HEK293 (cell line): ENCODE measurements at regions not wholly inside any gene's neighbourhood (a gene's known extent, or its start where the extent isn't known, plus 50 kb on each side); places are given as distances from the start of the nearest gene placed in this dataset.
A peak's percentile ranks its signal among the peaks of the same experiment; 100 is the strongest.

ENCODE experiments used
- CTCF ChIA-PET: fragments of 350-600 bp; formaldehyde crosslinking; extraction: SDS; loops from one replicate; lab custom pipeline; 2021; ENCODE audit warnings: antibody characterized with exemption; lab: Yijun Ruan, JAX
- POLR2A ChIA-PET: fragments of 300-600 bp; formaldehyde crosslinking; extraction: SDS; loops from one replicate; lab custom pipeline; 2020; ENCODE audit warnings: antibody characterized with exemption, inconsistent platforms; lab: Yijun Ruan, JAX
- H3K27ac ChIP-seq: fragments of 200-500 bp; sonication (Bioruptor generic); 2 replicates; pipeline ENCODE4 v1.5.1; 2014; ENCODE audit warnings: low read depth, low read length, control low read depth, inconsistent platforms; ENCODE audit errors: extremely low read depth
- H3K36me3 ChIP-seq, 2 experiments: fragments of 200-500 bp in 1 of 2; sonication (Bioruptor generic) in 1 of 2; 1 replicate in 1 of 2; 2 replicates in 1 of 2; pipeline ENCODE4 v1.5.1; 2014 to 2017; ENCODE audit warnings: inconsistent platforms in 2 of 2, low read length in 2 of 2; ENCODE audit not compliant: control insufficient read depth in 2 of 2, insufficient read depth in 1 of 2
- H3K4me1 ChIP-seq: fragments of 200-500 bp; sonication (Bioruptor generic); 2 replicates; pipeline ENCODE4 v1.5.1; 2014; ENCODE audit warnings: mild to moderate bottlenecking, low read length, inconsistent platforms; ENCODE audit not compliant: control insufficient read depth, insufficient read depth
- H3K4me3 ChIP-seq: 2 replicates; pipeline ENCODE4 v1.5.1; 2011; ENCODE audit warnings: low read depth, mild to moderate bottlenecking, control low read depth, low read length, moderate library complexity
- H3K9me3 ChIP-seq: fragments of 200-500 bp; sonication (Bioruptor generic); 2 replicates; pipeline ENCODE4 v1.5.1; 2014; ENCODE audit warnings: low read depth, low read length, inconsistent platforms; ENCODE audit not compliant: control insufficient read depth, insufficient read depth
- FEZF1 ChIP-seq: fragments of 450-650 bp; formaldehyde crosslinking; IDR thresholded peaks from 2 replicates; pipeline ENCODE4 v1.5.1; 2016; ENCODE audit warnings: missing biosample characterization, missing genetic modification characterization
- KLF16 ChIP-seq: fragments of 450-650 bp; formaldehyde crosslinking; IDR thresholded peaks from 2 replicates; pipeline ENCODE4 v1.5.1; 2017; ENCODE audit warnings: missing biosample characterization, missing genetic modification characterization
- KLF7 ChIP-seq: fragments of 450-650 bp; formaldehyde crosslinking; IDR thresholded peaks from 2 replicates; pipeline ENCODE4 v1.5.1; 2016; ENCODE audit warnings: missing biosample characterization, missing genetic modification characterization, borderline replicate concordance
- MZF1 ChIP-seq: fragments of 450-650 bp; formaldehyde crosslinking; IDR thresholded peaks from 2 replicates; pipeline ENCODE4 v1.5.1; 2017; ENCODE audit warnings: missing biosample characterization, missing genetic modification characterization, borderline replicate concordance
- OSR2 ChIP-seq: fragments of 450-650 bp; formaldehyde crosslinking; IDR thresholded peaks from 2 replicates; pipeline ENCODE4 v1.5.1; 2016; ENCODE audit warnings: missing biosample characterization, missing genetic modification characterization
- REPIN1 ChIP-seq: fragments of 450-650 bp; formaldehyde crosslinking; IDR thresholded peaks from 2 replicates; pipeline ENCODE4 v1.5.1; 2017; ENCODE audit warnings: missing biosample characterization, missing genetic modification characterization, low read depth
- SP2 ChIP-seq: fragments of 450-650 bp; formaldehyde crosslinking; IDR thresholded peaks from 2 replicates; pipeline ENCODE4 v1.5.1; 2016; ENCODE audit warnings: missing biosample characterization, missing genetic modification characterization
- TCF7L2 ChIP-seq: IDR thresholded peaks from 2 replicates; pipeline ENCODE4 v1.6.1; 2011; ENCODE audit warnings: low read depth, mild to moderate bottlenecking, inconsistent platforms, low read length, moderate library complexity, borderline replicate concordance
- ZFP41 ChIP-seq: fragments of 450-650 bp; formaldehyde crosslinking; IDR thresholded peaks from 2 replicates; pipeline ENCODE4 v1.5.1; 2016; ENCODE audit warnings: missing biosample characterization, missing genetic modification characterization, borderline replicate concordance
- ZIC2 ChIP-seq: fragments of 450-650 bp; formaldehyde crosslinking; IDR thresholded peaks from 2 replicates; pipeline ENCODE4 v1.5.1; 2016; ENCODE audit warnings: missing biosample characterization, missing genetic modification characterization
- ZNF114 ChIP-seq: fragments of 450-650 bp; formaldehyde crosslinking; IDR thresholded peaks from 2 replicates; pipeline ENCODE4 v1.5.0; 2017; ENCODE audit warnings: missing biosample characterization, missing genetic modification characterization
- ZNF211 ChIP-seq: fragments of 450-650 bp; formaldehyde crosslinking; IDR thresholded peaks from 2 replicates; pipeline ENCODE4 v1.5.1; 2016; ENCODE audit warnings: low read depth, missing biosample characterization, missing genetic modification characterization
- ZNF239 ChIP-seq: fragments of 450-650 bp; formaldehyde crosslinking; IDR thresholded peaks from 2 replicates; pipeline ENCODE4 v1.5.1; 2016; ENCODE audit warnings: missing biosample characterization, missing genetic modification characterization
- ZNF292 ChIP-seq: fragments of 450-650 bp; formaldehyde crosslinking; IDR thresholded peaks from 2 replicates; pipeline ENCODE4 v1.5.1; 2016; ENCODE audit warnings: low read depth, missing biosample characterization, missing genetic modification characterization, borderline replicate concordance
- ZNF350 ChIP-seq: fragments of 450-650 bp; formaldehyde crosslinking; IDR thresholded peaks from 2 replicates; pipeline ENCODE4 v1.5.0; 2017; ENCODE audit warnings: missing biosample characterization, mild to moderate bottlenecking, missing genetic modification characterization
- ZNF423 ChIP-seq: fragments of 450-650 bp; formaldehyde crosslinking; IDR thresholded peaks from 2 replicates; pipeline ENCODE4 v1.5.1; 2016; ENCODE audit warnings: missing biosample characterization, missing genetic modification characterization
- ZNF433 ChIP-seq: fragments of 450-650 bp; formaldehyde crosslinking; IDR thresholded peaks from 2 replicates; pipeline ENCODE4 v1.5.1; 2016; ENCODE audit warnings: missing biosample characterization, missing genetic modification characterization, low read depth
- ZNF501 ChIP-seq: fragments of 450-650 bp; formaldehyde crosslinking; IDR thresholded peaks from 2 replicates; pipeline ENCODE4 v1.5.1; 2016; ENCODE audit warnings: missing biosample characterization, missing genetic modification characterization
- ZNF510 ChIP-seq: fragments of 450-650 bp; formaldehyde crosslinking; IDR thresholded peaks from 2 replicates; pipeline ENCODE4 v1.5.1; 2018; ENCODE audit warnings: mild to moderate bottlenecking, missing genetic modification characterization, missing biosample characterization; ENCODE audit not compliant: insufficient replicate concordance
- ZNF629 ChIP-seq: fragments of 450-650 bp; formaldehyde crosslinking; IDR thresholded peaks from 2 replicates; pipeline ENCODE4 v1.5.1; 2017; ENCODE audit warnings: missing biosample characterization, missing genetic modification characterization
- ZNF660 ChIP-seq: fragments of 450-650 bp; IDR thresholded peaks from 2 replicates; pipeline ENCODE4 v1.5.1; 2018; ENCODE audit warnings: missing biosample characterization, mild to moderate bottlenecking, missing genetic modification characterization
- ZNF777 ChIP-seq: fragments of 450-650 bp; formaldehyde crosslinking; IDR thresholded peaks from 2 replicates; pipeline ENCODE4 v1.5.1; 2017; ENCODE audit warnings: missing biosample characterization, missing genetic modification characterization, borderline replicate concordance
- TF ChIP-seq, protein P1 (sequence below): fragments of 450-650 bp; formaldehyde crosslinking; IDR thresholded peaks from 2 replicates; pipeline ENCODE4 v1.5.1; 2016; ENCODE audit warnings: missing biosample characterization, missing genetic modification characterization
- TF ChIP-seq, protein P2 (sequence below): fragments of 450-650 bp; formaldehyde crosslinking; IDR thresholded peaks from 2 replicates; pipeline ENCODE4 v1.5.1; 2017; ENCODE audit warnings: missing biosample characterization, missing genetic modification characterization
- TF ChIP-seq, protein P3 (sequence below): fragments of 450-650 bp; formaldehyde crosslinking; IDR thresholded peaks from 2 replicates; pipeline ENCODE4 v1.5.1; 2016; ENCODE audit warnings: missing biosample characterization, missing genetic modification characterization

DNA sequence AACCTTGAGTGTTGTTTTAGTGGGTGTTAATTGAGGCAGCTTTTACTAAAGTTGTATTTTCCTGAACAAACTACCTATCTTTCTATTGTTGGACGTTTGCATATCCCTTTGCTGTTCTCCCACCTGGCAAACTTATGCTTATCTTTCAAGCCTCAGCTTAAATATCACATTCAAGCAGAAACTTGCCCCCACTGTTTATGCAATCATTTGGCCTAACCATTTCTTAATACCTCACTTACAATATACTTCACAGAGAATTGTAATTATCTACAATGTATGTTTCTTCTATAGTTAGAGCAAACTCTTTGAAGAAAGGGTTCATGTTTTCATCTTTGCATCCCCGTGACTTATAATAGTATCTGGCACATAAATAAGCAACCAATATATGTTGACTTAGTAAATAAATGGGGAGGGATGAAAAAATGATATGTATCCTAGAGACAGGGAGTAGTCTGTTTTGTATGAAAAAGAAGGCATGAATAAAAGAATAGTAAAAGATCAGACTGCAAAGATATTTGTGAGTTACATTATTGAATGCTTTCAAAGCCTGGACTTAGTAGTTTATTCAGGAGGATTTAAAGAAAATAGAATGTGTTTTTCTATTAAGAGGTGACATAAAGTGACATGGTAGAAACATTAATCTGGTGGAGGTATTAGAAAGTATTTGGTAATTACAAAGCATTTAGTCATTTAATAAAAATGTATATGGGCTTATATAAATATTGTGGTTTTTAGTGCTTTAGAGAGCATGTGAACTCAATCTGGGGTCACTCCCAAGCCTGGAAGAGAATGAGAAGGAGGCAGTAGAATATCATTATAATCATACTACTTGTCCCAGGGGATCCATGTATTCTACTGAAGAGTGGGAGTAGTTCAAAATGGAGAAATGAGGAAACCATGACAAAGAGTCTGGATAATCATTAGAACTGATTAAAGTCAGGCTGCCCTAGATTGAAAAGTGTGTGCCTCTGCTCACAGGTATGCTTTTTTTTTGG, 60.0 kb upstream of the DCBLD2 start:
- peaks cover 5% of the 10 kb centered on the region; the same call in 1 of the 2 replicates for H3K4me1 ChIP-seq
- H3K27ac ChIP-seq, result no peak overlapping the region
- H3K36me3 ChIP-seq, result no peaks in the 10 kb centered on the region
- H3K4me3 ChIP-seq, result no peak overlapping the region
- CTCF ChIA-PET, result interaction anchor here (1.2 kb wide), 2 partner anchors 144 to 148 kb away, joined by 3 read pairs; no protein-coding TSS in a partner anchor
- TF ChIP-seq, protein P1, sequence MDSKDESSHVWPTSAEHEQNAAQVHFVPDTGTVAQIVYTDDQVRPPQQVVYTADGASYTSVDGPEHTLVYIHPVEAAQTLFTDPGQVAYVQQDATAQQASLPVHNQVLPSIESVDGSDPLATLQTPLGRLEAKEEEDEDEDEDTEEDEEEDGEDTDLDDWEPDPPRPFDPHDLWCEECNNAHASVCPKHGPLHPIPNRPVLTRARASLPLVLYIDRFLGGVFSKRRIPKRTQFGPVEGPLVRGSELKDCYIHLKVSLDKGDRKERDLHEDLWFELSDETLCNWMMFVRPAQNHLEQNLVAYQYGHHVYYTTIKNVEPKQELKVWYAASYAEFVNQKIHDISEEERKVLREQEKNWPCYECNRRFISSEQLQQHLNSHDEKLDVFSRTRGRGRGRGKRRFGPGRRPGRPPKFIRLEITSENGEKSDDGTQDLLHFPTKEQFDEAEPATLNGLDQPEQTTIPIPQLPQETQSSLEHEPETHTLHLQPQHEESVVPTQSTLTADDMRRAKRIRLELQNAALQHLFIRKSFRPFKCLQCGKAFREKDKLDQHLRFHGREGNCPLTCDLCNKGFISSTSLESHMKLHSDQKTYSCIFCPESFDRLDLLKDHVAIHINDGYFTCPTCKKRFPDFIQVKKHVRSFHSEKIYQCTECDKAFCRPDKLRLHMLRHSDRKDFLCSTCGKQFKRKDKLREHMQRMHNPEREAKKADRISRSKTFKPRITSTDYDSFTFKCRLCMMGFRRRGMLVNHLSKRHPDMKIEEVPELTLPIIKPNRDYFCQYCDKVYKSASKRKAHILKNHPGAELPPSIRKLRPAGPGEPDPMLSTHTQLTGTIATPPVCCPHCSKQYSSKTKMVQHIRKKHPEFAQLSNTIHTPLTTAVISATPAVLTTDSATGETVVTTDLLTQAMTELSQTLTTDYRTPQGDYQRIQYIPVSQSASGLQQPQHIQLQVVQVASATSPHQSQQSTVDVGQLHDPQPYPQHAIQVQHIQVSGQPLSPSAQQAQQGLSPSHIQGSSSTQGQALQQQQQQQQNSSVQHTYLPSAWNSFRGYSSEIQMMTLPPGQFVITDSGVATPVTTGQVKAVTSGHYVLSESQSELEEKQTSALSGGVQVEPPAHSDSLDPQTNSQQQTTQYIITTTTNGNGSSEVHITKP (tag by site-specific recombination), result peak; percentile 58; the same call in 1 of the 2 replicates
- no peak for TF ChIP-seq ZNF433 (tag by site-specific recombination)
- POLR2A ChIA-PET, result no interaction called here
- H3K9me3 ChIP-seq, result no peaks in the 10 kb centered on the region

DNA sequence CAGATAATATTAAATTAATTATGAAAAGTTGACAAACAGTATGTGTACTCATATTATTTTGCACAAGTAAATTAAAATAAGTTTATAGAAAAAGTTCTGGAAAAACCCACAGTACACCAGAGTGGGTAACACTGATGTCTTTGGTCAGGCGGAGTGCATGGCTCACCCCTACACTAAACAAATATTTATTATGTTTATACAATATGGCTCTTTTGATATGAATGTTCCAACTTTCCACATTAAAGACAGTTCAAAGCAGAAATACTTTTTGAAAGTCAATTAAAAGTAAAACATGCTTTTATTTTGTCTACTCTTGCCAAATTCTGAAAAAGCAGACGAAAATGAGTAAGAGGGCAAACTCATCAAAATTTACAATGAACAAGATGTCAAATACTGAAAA, 56.2 kb upstream of the DCBLD2 start:
- CTCF ChIA-PET, result no interaction called here
- peaks cover 5% of the 10 kb centered on the region; the same call in 1 of the 2 replicates for H3K4me1 ChIP-seq
- H3K27ac ChIP-seq, result no peak overlapping the region
- POLR2A ChIA-PET, result no interaction called here
- no peak for TF ChIP-seq ZNF423 (tag by site-specific recombination)
- no peak for TF ChIP-seq FEZF1 (tag by site-specific recombination)
- no peak for TF ChIP-seq ZIC2
- TF ChIP-seq REPIN1, result no peak
- TF ChIP-seq ZNF350 (tag by site-specific recombination), result no peak
- TF ChIP-seq ZNF660 (tag by site-specific recombination), result no peak
- TF ChIP-seq ZFP41, result no peak
- TF ChIP-seq ZNF510 (tag by site-specific recombination), result no peak
- no peak for TF ChIP-seq ZNF777 (tag by site-specific recombination)
- TF ChIP-seq TCF7L2, result no peak
- no peaks in the 10 kb centered on the region for H3K36me3 ChIP-seq
- no peak overlapping the region for H3K4me3 ChIP-seq
- H3K9me3 ChIP-seq, result no peaks in the 10 kb centered on the region

DNA sequence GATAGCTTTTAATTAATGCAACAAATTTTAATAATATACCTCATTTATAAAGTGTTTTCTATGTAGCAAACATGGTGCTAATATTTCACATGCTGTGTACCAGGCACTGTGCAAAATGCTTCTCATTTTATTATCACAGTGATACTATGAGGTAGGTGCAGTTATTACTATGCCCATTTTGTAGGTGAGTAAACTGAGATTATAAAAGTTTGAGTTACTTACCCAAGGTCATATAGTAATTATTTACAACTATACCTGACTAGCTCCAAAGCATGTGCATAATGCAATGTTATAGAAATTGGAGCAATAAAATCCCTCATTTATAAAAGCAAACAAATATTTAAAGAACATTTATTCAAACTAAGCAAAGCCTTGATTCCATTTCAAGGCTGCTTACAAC, 54.5 kb upstream of the DCBLD2 start:
- H3K36me3 ChIP-seq, result no peaks in the 10 kb centered on the region
- peaks cover 2% of the 10 kb centered on the region; the same call in 1 of the 2 replicates for H3K4me1 ChIP-seq
- ChIA-PET POLR2A (no interaction called here), CTCF (interaction anchor here (0.9 kb wide), 1 partner anchor 13 kb away, joined by 3 read pairs; no protein-coding TSS in a partner anchor)
- TF ChIP-seq, protein P2, sequence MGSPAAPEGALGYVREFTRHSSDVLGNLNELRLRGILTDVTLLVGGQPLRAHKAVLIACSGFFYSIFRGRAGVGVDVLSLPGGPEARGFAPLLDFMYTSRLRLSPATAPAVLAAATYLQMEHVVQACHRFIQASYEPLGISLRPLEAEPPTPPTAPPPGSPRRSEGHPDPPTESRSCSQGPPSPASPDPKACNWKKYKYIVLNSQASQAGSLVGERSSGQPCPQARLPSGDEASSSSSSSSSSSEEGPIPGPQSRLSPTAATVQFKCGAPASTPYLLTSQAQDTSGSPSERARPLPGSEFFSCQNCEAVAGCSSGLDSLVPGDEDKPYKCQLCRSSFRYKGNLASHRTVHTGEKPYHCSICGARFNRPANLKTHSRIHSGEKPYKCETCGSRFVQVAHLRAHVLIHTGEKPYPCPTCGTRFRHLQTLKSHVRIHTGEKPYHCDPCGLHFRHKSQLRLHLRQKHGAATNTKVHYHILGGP, result no peak
- no peak for TF ChIP-seq SP2
- no peak for TF ChIP-seq ZNF501 (tag by site-specific recombination)
- TF ChIP-seq ZNF629 (tag by site-specific recombination), result no peak
- TF ChIP-seq ZNF660 (tag by site-specific recombination), result no peak
- no peak for TF ChIP-seq KLF7 (tag by site-specific recombination)
- no peak for TF ChIP-seq ZNF211
- no peak for TF ChIP-seq OSR2 (tag by site-specific recombination)
- TF ChIP-seq KLF16, result no peak
- no peak for TF ChIP-seq ZNF292 (tag by site-specific recombination)
- no peak for TF ChIP-seq ZNF239 (tag by site-specific recombination)
- no peak for TF ChIP-seq ZNF114
- TF ChIP-seq, protein P3, sequence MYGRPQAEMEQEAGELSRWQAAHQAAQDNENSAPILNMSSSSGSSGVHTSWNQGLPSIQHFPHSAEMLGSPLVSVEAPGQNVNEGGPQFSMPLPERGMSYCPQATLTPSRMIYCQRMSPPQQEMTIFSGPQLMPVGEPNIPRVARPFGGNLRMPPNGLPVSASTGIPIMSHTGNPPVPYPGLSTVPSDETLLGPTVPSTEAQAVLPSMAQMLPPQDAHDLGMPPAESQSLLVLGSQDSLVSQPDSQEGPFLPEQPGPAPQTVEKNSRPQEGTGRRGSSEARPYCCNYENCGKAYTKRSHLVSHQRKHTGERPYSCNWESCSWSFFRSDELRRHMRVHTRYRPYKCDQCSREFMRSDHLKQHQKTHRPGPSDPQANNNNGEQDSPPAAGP, result no peak
- TF ChIP-seq MZF1 (tag by site-specific recombination), result no peak
- H3K4me3 ChIP-seq, result no peak overlapping the region
- no peak overlapping the region for H3K27ac ChIP-seq
- no peaks in the 10 kb centered on the region for H3K9me3 ChIP-seq
